ENCODE measurements at regions not wholly inside any gene's neighbourhood (a gene's known extent, or its start where the extent isn't known, plus 50 kb on each side); places are given as distances from the start of the nearest gene placed in this dataset.

GRCh38 chr13:34002141-34002540 is 184.2 kb downstream of the RFC3 start:
- H3K79me2 ChIP-seq (ENCODE audit: insufficient read depth, low read length), result no peaks in the 10 kb centered on the region
- no peak overlapping the region for H2BK20ac ChIP-seq (ENCODE audit: low read depth, low read length, poor library complexity, severe bottlenecking)
- H2BK12ac ChIP-seq (ENCODE audit: insufficient read length, low read depth, low read length), result no peak overlapping the region
- no peak overlapping the region for H2AK5ac ChIP-seq (ENCODE audit: insufficient read length, low read length)
- Mint-ChIP-seq H3K9me3 (no peaks in the 10 kb centered on the region), H3K27ac (no peak overlapping the region), H3K4me3 (no peak overlapping the region), H3K4me1 (peaks cover 5 to 8% of the 10 kb centered on the region in 2 experiments), H3K36me3 (ENCODE audit: insufficient read depth in 1 of 3, low read depth in 3 of 3) (no peaks in the 10 kb centered on the region), H3K27me3 (ENCODE audit: low read depth) (no peaks in the 10 kb centered on the region)
- H4K20me1 ChIP-seq (ENCODE audit: control insufficient read depth, insufficient read depth, insufficient read length), result no peaks in the 10 kb centered on the region
- H3K4me1 ChIP-seq (ENCODE audit: insufficient read depth, low read length), result no peaks in the 10 kb centered on the region
- H4K91ac ChIP-seq (ENCODE audit: insufficient read length, low read depth, low read length), result no peak overlapping the region
- H3K23me2 ChIP-seq (ENCODE audit: insufficient read length, low read depth, low read length, poor library complexity, severe bottlenecking), result no peaks in the 10 kb centered on the region
- H4K5ac ChIP-seq (ENCODE audit: insufficient read length, low read depth, low read length), result no peak overlapping the region
- WGBS (ENCODE audit: extremely low coverage, insufficient read length, low lambda C conversion rate), result no CpG with 5 or more reads among the region's 1 CpG
- no peak overlapping the region for H3K9ac ChIP-seq (ENCODE audit: extremely low read depth, insufficient read length, low read length)
- H3T11ph ChIP-seq (ENCODE audit: low read length), result no peak overlapping the region
- H2BK15ac ChIP-seq (ENCODE audit: low read depth, low read length), result no peak overlapping the region
- H3K79me1 ChIP-seq (ENCODE audit: insufficient read depth, low read depth, low read length, poor library complexity, severe bottlenecking), result no peaks in the 10 kb centered on the region
- H3K14ac ChIP-seq (ENCODE audit: insufficient read depth, low read length), result no peak overlapping the region
- H3K27ac ChIP-seq (ENCODE audit: insufficient read length, low read depth, low read length), result no peak overlapping the region
- no peak overlapping the region for H3K56ac ChIP-seq (ENCODE audit: insufficient read length, low read depth, low read length)
- no peak for DNase-seq
- H3K18ac ChIP-seq (ENCODE audit: insufficient read length, low read depth, low read length), result no peak overlapping the region
- H3K4me2 ChIP-seq (ENCODE audit: insufficient read depth, insufficient read length, low read length), result no peak overlapping the region
- no peak overlapping the region for H2AFZ ChIP-seq (ENCODE audit: low read length)
- no peak overlapping the region for H2BK5ac ChIP-seq (ENCODE audit: insufficient read length, low read length)
- H3K9me3 ChIP-seq (ENCODE audit: control insufficient read depth, low read depth, low read length), result no peaks in the 10 kb centered on the region
- no peak for TF ChIP-seq CTCF (conservative IDR thresholded peaks at IDR 0.05)
- no peak overlapping the region for H2BK120ac ChIP-seq (ENCODE audit: low read depth, low read length, poor library complexity, severe bottlenecking)
- no peak overlapping the region for H3K23ac ChIP-seq (ENCODE audit: insufficient read length, low read depth, low read length)
- H3K4ac ChIP-seq (ENCODE audit: low read depth, low read length), result no peak overlapping the region
- H4K8ac ChIP-seq (replicated peaks; ENCODE audit: insufficient read length, low read depth, low read length), result no peak overlapping the region
- H3K27me3 ChIP-seq (ENCODE audit: insufficient read depth, low read length), result no peaks in the 10 kb centered on the region

Data from H9 (cell line).